Activated T-cell treated with anti-CD3 and anti-CD28 coated beads, Interleukin-2, amount 50 U/mL, for 24 hours (primary cell): ENCODE measurements at regions not wholly inside any gene's neighbourhood (a gene's known extent, or its start where the extent isn't known, plus 50 kb on each side); places are given as distances from the start of the nearest gene placed in this dataset.

ENCODE experiments used
- DNase-seq: peaks from one replicate; pipeline ENCODE4 v3.0.0-alpha.2; 2020
- H3K27ac Mint-ChIP-seq: 2 replicates; pipeline ENCODE4 v1.8.0; 2020; ENCODE audit warnings: mild to moderate bottlenecking, mixed read lengths
- H3K27me3 Mint-ChIP-seq: 2 replicates; pipeline ENCODE4 v1.8.0; 2020; ENCODE audit warnings: mixed read lengths
- H3K36me3 Mint-ChIP-seq: 2 replicates; pipeline ENCODE4 v1.8.0; 2020; ENCODE audit warnings: low read depth, mixed read lengths
- H3K4me1 Mint-ChIP-seq: 2 replicates; pipeline ENCODE4 v1.8.0; 2020; ENCODE audit warnings: low read depth, mixed read lengths
- H3K4me3 Mint-ChIP-seq: 2 replicates; pipeline ENCODE4 v1.8.0; 2020; ENCODE audit warnings: mild to moderate bottlenecking, moderate library complexity, mixed read lengths
- H3K9me3 Mint-ChIP-seq: 2 replicates; pipeline ENCODE4 v1.8.0; 2020; ENCODE audit warnings: mixed read lengths

DNA sequence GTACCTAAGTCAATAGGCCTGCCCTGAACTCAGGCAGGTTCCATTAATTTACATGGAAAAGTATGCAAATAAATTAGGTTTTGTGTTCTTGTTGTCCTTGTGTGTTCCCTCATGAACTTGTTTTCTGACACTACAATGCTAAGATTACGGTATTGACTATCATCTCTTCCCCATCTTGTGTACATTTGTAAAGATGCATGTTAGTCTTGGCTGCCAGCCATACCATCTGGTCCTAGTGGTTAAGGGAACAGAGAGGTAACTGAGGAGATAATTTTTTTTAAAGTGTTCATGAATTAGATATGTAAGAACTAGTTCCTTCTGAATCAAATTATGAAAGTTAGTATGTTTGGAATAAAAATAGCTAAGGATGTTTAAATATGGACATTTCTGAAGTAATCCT is 167.6 kb upstream of the ADAMTS5 start:
- H3K27ac Mint-ChIP-seq: no peak overlapping the region
- no peaks in the 10 kb centered on the region for H3K27me3 Mint-ChIP-seq
- H3K4me3 Mint-ChIP-seq: no peak overlapping the region
- no peaks in the 10 kb centered on the region for H3K9me3 Mint-ChIP-seq
- no peaks in the 10 kb centered on the region for H3K4me1 Mint-ChIP-seq
- H3K36me3 Mint-ChIP-seq: no peaks in the 10 kb centered on the region
- DNase-seq: no peak

DNA sequence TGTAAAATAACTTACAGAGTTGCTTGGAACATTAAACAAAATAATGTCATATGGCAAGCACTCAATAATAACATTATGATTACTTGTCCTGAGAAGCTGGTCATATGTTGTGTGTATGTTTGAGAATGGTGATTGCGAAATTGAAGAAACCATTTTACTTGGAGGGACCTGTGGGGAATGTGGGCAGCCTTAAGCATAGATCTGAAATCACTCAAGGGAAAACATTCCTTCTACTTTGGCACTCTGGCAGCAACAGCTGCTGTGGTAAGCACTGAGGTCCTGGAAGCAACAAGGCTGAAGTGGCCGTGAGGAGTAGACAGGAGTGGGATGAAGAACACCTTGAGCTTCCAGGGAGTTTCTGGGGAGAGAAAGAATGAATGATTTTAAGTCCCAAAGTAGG is 165.4 kb upstream of the ADAMTS5 start:
- Mint-ChIP-seq H3K27ac (no peak overlapping the region), H3K27me3 (no peaks in the 10 kb centered on the region), H3K36me3 (no peaks in the 10 kb centered on the region), H3K4me1 (no peaks in the 10 kb centered on the region), H3K9me3 (no peaks in the 10 kb centered on the region), H3K4me3 (no peak overlapping the region)
- no peak for DNase-seq

DNA sequence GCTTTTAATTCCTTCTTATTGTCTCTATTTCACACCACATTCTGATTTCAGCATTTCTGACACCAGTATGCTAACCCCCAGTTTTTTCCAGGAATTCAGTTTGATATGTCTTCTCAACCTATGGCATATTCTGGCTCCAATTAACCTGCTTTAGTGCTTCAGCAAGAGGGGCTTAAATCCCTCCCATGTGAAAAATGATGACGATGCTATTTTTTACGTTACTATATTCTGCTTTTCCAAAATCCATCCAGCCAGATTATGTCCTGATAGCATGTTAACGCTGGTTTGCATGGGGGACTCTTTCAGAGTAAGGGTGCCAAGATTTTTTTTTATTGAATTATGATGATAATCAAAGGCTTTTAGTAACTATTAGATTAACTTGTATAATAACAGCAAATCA is 163.3 kb upstream of the ADAMTS5 start:
- Mint-ChIP-seq H3K9me3 (no peaks in the 10 kb centered on the region), H3K27ac (no peak overlapping the region), H3K4me1 (no peaks in the 10 kb centered on the region), H3K4me3 (no peak overlapping the region), H3K27me3 (no peaks in the 10 kb centered on the region), H3K36me3 (no peaks in the 10 kb centered on the region)
- no peak for DNase-seq

DNA sequence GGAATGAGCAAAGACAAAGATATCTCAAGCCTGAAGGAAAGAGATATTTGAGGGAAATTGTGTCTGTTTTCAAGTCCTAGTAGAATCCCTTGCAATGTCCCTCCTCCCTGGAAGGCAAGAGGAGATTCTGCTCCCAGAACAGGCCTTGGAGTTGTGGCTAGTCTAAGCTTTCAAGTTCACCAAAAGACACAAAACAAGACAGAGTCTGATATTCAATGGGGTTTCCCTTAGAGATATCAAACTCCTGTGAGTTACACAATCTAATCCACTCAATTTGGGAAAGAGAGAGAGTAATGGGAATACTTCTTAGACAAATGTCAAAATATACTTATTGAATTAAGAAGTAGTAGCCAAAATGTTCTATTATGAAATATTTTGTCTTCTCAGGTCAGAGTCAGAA is 162.8 kb upstream of the ADAMTS5 start:
- H3K36me3 Mint-ChIP-seq: no peaks in the 10 kb centered on the region
- no peak overlapping the region for H3K4me3 Mint-ChIP-seq
- no peaks in the 10 kb centered on the region for H3K9me3 Mint-ChIP-seq
- DNase-seq: no peak
- no peak overlapping the region for H3K27ac Mint-ChIP-seq
- no peaks in the 10 kb centered on the region for H3K27me3 Mint-ChIP-seq
- no peaks in the 10 kb centered on the region for H3K4me1 Mint-ChIP-seq

DNA sequence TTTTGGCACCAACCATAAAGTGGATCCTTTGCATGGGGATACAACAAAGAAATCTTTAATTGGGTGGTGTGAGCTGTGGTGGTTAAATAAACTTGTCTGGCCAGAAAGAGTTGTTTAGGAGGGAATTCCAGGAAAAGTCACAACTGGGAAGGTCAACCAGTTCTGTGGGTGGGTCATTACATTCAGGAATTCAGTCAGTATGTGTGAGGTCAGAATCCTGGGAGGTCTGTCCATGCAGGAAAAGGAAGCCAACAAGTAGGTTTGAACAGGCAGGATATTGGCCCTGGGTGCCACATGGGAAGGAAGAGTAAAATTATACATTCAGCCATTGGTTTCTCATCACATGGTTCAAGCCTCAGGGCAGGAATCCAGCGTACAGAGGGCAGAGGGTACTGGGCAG is 162.3 kb upstream of the ADAMTS5 start:
- Mint-ChIP-seq H3K4me1 (no peaks in the 10 kb centered on the region), H3K4me3 (no peak overlapping the region), H3K27ac (no peak overlapping the region), H3K27me3 (no peaks in the 10 kb centered on the region), H3K36me3 (no peaks in the 10 kb centered on the region), H3K9me3 (no peaks in the 10 kb centered on the region)
- DNase-seq: no peak

DNA sequence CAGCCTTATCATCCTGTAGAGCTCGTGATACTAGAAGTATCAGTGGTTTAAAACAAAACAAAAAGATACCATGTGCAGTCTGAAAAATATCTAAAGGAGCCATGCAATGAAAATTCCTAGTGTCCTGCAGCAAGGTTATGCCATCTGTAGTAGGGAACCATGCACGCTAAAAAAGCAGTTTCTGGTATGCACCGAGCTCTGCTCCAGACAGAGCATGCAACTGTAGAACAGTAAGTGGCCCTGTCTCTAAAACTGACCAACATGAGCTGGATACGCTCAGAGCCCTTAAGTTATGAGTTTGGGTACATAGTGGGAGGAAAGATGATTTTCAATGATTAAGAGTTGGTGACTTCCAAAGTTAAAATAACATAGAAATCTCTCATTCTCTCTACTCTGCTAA is 159.3 kb upstream of the ADAMTS5 start:
- no peaks in the 10 kb centered on the region for H3K27me3 Mint-ChIP-seq
- DNase-seq: no peak
- no peak overlapping the region for H3K4me3 Mint-ChIP-seq
- no peaks in the 10 kb centered on the region for H3K36me3 Mint-ChIP-seq
- H3K9me3 Mint-ChIP-seq: no peaks in the 10 kb centered on the region
- no peak overlapping the region for H3K27ac Mint-ChIP-seq
- H3K4me1 Mint-ChIP-seq: no peaks in the 10 kb centered on the region

DNA sequence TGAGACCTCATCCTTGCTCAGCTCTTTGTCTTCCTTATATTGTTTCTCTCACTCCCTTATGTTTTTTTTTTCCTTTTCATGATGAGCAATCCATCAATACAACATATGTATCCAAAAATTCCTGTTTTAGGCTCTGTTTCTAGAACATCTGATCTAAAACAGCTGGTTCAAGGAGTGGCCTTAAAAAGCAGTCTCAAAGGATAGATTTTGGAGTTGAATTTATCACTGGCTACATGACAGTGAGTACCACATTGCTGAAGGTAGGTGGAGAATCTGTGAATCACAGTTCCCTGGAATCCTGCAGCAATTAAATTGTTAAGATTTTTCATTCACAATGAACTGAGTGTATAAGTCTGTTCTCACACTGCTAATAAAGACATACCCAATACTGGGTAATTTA is 155.8 kb upstream of the ADAMTS5 start:
- H3K4me3 Mint-ChIP-seq: no peak overlapping the region

DNA sequence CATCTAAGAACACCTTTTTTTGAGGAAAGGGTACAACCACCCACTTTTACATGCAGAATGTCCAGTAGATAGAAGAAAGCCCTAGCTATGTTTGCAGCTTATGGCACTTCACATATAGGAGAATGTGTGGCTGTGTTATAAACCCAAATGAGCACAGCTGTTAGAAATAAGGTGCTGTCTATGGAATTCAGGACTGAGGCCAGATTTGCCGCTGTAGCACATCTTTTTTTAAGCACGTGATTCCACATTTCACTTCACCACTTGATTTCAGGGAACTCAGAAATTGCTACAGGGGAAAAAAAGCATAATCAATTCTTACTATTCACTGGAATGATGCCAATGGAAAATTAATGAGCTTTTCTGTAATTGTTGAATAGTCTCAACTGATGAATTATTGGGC is 147.2 kb upstream of the ADAMTS5 start:
- Mint-ChIP-seq H3K27me3 (no peaks in the 10 kb centered on the region), H3K4me1 (no peaks in the 10 kb centered on the region), H3K4me3 (no peak overlapping the region), H3K9me3 (peaks cover 2% of the 10 kb centered on the region), H3K27ac (no peak overlapping the region), H3K36me3 (no peaks in the 10 kb centered on the region)
- DNase-seq: no peak

More for the DNA sequence above, 155.8 kb upstream of the ADAMTS5 start:
- peaks cover 2% of the 10 kb centered on the region for H3K9me3 Mint-ChIP-seq
- no peaks in the 10 kb centered on the region for H3K36me3 Mint-ChIP-seq
- H3K4me1 Mint-ChIP-seq: no peaks in the 10 kb centered on the region
- no peaks in the 10 kb centered on the region for H3K27me3 Mint-ChIP-seq
- no peak for DNase-seq
- no peak overlapping the region for H3K27ac Mint-ChIP-seq

DNA sequence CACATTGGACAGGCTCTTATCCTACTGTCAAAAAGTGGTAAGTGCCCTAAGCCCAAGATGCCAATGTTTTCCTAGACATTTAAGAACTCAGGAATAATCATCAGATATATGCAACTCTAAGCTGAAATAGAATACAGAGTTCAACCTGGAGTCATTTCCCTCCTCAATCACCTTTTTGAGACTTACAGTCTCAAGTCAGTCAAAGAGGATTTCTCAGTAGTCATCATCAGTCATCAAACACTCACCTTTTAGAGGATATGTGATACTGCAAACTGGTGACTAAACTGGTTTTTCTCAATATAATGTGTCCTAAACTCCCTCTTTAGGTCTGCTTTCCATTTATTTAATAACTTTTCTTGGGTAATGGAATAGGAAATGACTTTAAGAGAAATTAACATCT is 145.3 kb upstream of the ADAMTS5 start:
- Mint-ChIP-seq H3K27me3 (no peaks in the 10 kb centered on the region), H3K27ac (no peak overlapping the region), H3K4me3 (no peak overlapping the region), H3K9me3 (peaks cover 2% of the 10 kb centered on the region), H3K4me1 (no peaks in the 10 kb centered on the region), H3K36me3 (no peaks in the 10 kb centered on the region)
- no peak for DNase-seq

DNA sequence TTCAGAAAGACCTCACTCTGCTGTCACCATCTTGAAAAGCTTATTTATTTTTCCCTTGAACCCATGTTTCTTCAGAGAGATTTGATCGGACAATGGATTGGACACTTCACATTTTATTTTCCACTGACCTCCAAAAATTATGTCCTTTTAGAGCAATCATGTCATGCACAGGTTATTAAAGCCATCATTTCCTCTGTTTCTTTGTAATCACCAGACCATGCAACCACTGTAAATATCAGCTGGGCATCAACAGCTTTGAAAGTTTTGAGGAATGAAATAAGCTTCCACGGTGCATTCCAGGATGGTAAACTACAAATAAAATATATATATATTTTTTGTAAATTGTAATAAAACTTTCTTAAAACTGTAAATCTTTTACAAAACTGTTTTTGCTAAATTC is 144.1 kb upstream of the ADAMTS5 start:
- no peaks in the 10 kb centered on the region for H3K36me3 Mint-ChIP-seq
- no peaks in the 10 kb centered on the region for H3K9me3 Mint-ChIP-seq
- no peaks in the 10 kb centered on the region for H3K27me3 Mint-ChIP-seq
- no peak overlapping the region for H3K4me3 Mint-ChIP-seq
- no peaks in the 10 kb centered on the region for H3K4me1 Mint-ChIP-seq
- H3K27ac Mint-ChIP-seq: no peak overlapping the region
- DNase-seq: no peak

DNA sequence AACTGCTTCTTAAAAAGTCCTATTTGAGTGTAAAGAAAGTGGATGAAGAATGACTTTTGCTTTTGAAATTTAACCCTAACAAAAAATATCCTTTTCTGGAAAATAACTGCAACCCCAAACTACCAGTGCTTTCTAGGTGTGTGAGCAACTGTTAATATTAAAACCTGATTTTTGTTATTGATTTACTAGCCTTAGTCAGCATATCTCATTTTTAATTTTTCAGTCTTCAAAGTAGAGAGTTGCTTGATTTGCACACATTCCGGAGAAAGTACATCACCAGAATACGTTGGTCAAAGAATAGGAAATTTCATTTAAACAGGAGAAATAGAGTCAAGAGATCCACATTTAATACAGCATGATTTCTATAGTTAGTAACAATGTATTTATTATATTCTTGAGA is 141.8 kb upstream of the ADAMTS5 start:
- Mint-ChIP-seq H3K27me3 (no peaks in the 10 kb centered on the region), H3K9me3 (no peaks in the 10 kb centered on the region), H3K4me1 (no peaks in the 10 kb centered on the region), H3K4me3 (no peak overlapping the region), H3K36me3 (no peaks in the 10 kb centered on the region), H3K27ac (no peak overlapping the region)
- DNase-seq: no peak

DNA sequence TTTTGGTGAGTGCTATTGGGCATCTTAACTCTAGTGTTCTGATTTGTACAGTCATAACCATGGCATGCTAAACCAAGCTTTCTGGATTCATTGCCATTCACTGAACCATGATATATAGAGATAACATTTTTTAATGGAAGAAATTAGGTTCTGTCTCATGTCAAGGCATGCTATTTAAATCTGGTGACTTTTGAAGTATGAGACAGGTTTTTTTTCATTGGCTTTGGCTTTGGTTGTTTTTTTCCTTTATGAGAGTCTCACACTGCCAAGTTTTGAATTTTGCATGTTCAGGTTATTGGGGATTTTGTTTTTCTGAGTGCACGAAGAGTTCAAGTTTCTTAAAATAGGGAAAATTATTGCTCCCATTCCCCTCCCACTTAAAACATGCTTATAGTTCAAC is 141.3 kb upstream of the ADAMTS5 start:
- Mint-ChIP-seq H3K4me3 (no peak overlapping the region), H3K36me3 (no peaks in the 10 kb centered on the region), H3K9me3 (no peaks in the 10 kb centered on the region), H3K27ac (no peak overlapping the region), H3K27me3 (no peaks in the 10 kb centered on the region), H3K4me1 (no peaks in the 10 kb centered on the region)
- no peak for DNase-seq

DNA sequence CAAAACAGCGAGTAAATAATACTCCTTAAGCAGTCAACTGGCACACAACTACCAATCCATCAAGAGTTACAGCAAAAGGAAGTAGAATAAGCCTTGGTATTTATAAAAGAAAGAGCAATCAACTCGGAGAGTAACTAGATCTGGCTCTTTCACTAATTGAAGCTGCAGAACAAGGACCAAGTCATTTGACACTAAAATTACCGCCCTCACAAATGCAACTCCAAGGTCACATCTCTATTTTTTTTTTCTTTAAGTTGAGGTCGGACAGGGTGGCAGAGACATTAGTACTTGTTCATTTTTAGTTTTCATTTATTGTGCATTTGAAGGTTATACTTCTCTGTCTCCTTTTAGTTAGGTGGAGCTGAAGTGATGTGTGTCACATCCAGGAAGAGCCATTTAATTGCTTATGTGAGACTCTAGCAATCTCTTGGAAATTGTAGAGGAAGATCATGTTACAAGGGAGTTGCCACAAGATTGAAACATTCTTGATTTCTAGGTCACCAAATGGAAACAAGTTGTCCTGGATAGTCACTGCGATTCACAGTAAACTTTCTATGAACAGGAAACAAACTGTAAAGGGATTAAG is 138.1 kb upstream of the ADAMTS5 start:
- H3K27ac Mint-ChIP-seq: no peak overlapping the region
- no peak for DNase-seq
- no peaks in the 10 kb centered on the region for H3K27me3 Mint-ChIP-seq
- peaks cover 2% of the 10 kb centered on the region for H3K9me3 Mint-ChIP-seq
- H3K4me3 Mint-ChIP-seq: no peak overlapping the region
- no peaks in the 10 kb centered on the region for H3K4me1 Mint-ChIP-seq
- no peaks in the 10 kb centered on the region for H3K36me3 Mint-ChIP-seq

DNA sequence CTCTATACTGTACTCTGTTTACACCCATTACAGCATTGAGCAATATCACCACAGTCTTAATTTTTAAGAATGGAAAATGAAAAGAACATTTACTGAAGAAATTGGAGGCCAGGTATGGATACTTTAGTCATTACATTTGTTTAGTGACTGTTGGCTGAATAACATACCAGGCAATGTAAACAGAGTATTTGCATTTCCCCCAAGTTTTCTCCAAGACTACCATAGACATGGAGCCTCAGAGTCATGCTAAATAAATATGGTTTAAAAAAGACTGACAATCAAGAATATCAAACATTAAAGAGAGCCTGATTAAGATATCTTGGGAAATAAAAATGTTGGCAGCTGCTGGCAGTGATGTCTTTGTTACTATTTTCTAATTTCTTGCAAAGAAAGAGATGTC is 136.9 kb upstream of the ADAMTS5 start:
- H3K27ac Mint-ChIP-seq: no peak overlapping the region
- no peaks in the 10 kb centered on the region for H3K4me1 Mint-ChIP-seq
- no peaks in the 10 kb centered on the region for H3K36me3 Mint-ChIP-seq
- no peak overlapping the region for H3K4me3 Mint-ChIP-seq
- H3K27me3 Mint-ChIP-seq: no peaks in the 10 kb centered on the region
- DNase-seq: no peak
- peaks cover 2% of the 10 kb centered on the region for H3K9me3 Mint-ChIP-seq

DNA sequence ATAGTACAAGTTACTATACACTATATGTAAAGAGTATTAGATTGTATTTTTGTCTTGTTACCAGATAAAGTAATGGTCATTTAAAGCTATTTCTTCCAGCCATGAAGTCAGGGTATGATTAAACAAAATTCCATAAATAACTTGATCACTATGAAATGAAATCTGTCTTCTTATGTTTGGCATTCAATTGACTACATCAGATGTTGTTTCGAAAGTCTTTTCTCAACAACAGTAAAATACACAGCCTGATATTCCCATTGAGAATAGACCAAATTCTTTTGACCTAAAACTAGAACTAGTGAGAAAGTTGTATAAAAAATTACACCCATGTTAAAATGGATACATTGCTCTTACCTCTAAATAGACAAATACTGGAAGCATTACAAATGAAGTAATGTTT is 134.6 kb upstream of the ADAMTS5 start:
- Mint-ChIP-seq H3K9me3 (peaks cover 4% of the 10 kb centered on the region), H3K36me3 (no peaks in the 10 kb centered on the region), H3K4me3 (no peak overlapping the region), H3K27ac (no peak overlapping the region), H3K27me3 (no peaks in the 10 kb centered on the region), H3K4me1 (no peaks in the 10 kb centered on the region)
- DNase-seq: no peak

DNA sequence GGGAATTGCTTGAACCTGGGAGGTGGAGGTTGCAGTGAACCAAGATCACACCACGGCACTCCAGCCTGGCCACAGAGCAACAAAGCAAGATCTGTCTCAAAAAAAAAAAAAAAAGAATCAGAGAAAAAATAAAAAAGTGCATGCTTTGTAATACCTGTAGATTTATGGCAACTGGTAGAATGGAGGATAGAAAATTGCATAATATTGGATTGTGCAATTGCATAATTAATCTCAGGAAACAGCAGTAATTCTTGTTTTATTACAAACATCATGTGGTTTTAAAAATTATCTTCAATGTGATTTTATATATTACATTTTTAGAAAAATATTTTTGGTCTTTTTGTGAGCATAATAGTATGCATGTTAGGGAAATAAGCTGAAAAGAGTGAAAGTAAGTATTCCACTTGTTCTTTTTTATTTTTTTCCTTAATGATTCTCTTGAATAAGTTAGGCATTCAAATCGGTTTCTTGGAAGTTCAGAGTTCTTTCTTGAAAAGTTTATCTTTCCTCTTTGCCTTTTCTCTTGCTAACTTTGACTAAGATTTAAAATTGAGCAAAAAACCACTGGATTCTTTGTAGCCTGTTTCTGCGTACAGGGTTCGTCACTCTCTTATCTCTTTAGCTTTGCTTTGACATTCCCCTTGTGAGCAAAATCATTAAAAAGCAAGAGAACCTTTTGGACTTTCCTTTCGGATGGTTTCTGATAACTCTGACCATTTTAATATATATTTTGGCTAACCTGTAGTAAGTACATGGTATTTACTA is 127.5 kb upstream of the ADAMTS5 start:
- H3K27me3 Mint-ChIP-seq: no peaks in the 10 kb centered on the region
- H3K4me1 Mint-ChIP-seq: no peaks in the 10 kb centered on the region
- no peaks in the 10 kb centered on the region for H3K36me3 Mint-ChIP-seq
- no peak overlapping the region for H3K27ac Mint-ChIP-seq
- DNase-seq: no peak
- no peak overlapping the region for H3K4me3 Mint-ChIP-seq
- H3K9me3 Mint-ChIP-seq: peaks cover 2% of the 10 kb centered on the region
